ENCODE measurements at regions not wholly inside any gene's neighbourhood (a gene's known extent, or its start where the extent isn't known, plus 50 kb on each side); places are given as distances from the start of the nearest gene placed in this dataset.
A peak's percentile ranks its signal among the peaks of the same experiment; 100 is the strongest.

GRCh38 chr2:139389391-139389790, 609.2 kb upstream of the NXPH2 start:
- no peak for DNase-seq

GRCh38 chr2:139386401-139386800, 606.2 kb upstream of the NXPH2 start:
- no peak for DNase-seq

- DNase-seq = no peak
These were observed 603.3 kb upstream of the NXPH2 start for GRCh38 chr2:139383532-139383931.

- no peak for DNase-seq
These were observed 599.9 kb upstream of the NXPH2 start for GRCh38 chr2:139380051-139380450.

- no peak for DNase-seq
These were observed 598.2 kb upstream of the NXPH2 start for GRCh38 chr2:139378373-139378772.

- DNase-seq = no peak
These were observed 594.2 kb upstream of the NXPH2 start for GRCh38 chr2:139374296-139374850.

GRCh38 chr2:139369423-139370409, 589.5 kb upstream of the NXPH2 start:
- no peak for DNase-seq

GRCh38 chr2:139367416-139367815, 587.2 kb upstream of the NXPH2 start:
- no peak for DNase-seq

GRCh38 chr2:139366681-139367080, 586.5 kb upstream of the NXPH2 start:
- DNase-seq = no peak

- no peak for DNase-seq
These were observed 585.0 kb upstream of the NXPH2 start for GRCh38 chr2:139365189-139365588.

- no peak for DNase-seq
These were observed 580.5 kb upstream of the NXPH2 start for GRCh38 chr2:139360654-139361053.

- no peak for DNase-seq
These were observed 579.6 kb upstream of the NXPH2 start for GRCh38 chr2:139359818-139360217.

- no peak for DNase-seq
These were observed 577.8 kb upstream of the NXPH2 start for GRCh38 chr2:139357972-139358371.

- no peak for DNase-seq
These were observed 574.3 kb upstream of the NXPH2 start for GRCh38 chr2:139354518-139354917.

- no peak for DNase-seq
These were observed 573.7 kb upstream of the NXPH2 start for GRCh38 chr2:139353874-139354273.

- DNase-seq = no peak
These were observed 537.1 kb upstream of the NXPH2 start for GRCh38 chr2:139317259-139317658.

- no peak for DNase-seq
These were observed 533.9 kb upstream of the NXPH2 start for GRCh38 chr2:139314059-139314458.

- peak; percentile 10 for DNase-seq
These were observed 516.6 kb upstream of the NXPH2 start for GRCh38 chr2:139296672-139297209.

GRCh38 chr2:139293992-139294548, 513.9 kb upstream of the NXPH2 start:
- no peak for DNase-seq

GRCh38 chr2:139281124-139281523, 500.9 kb upstream of the NXPH2 start:
- DNase-seq = no peak

- DNase-seq = no peak
These were observed 491.7 kb upstream of the NXPH2 start for GRCh38 chr2:139271879-139272278.

GRCh38 chr2:139271149-139271548, 491.0 kb upstream of the NXPH2 start:
- DNase-seq = no peak

GRCh38 chr2:139260052-139260430, 479.9 kb upstream of the NXPH2 start:
- no peak for DNase-seq

Data from fibroblast of skin of right biceps (primary cell).